GM23338 (cell line): ENCODE measurements at regions not wholly inside any gene's neighbourhood (a gene's known extent, or its start where the extent isn't known, plus 50 kb on each side); places are given as distances from the start of the nearest gene placed in this dataset.
"Not testable (repeated sequence)": the region's sequence is repeated elsewhere in the genome, so short reads cannot be mapped to it uniquely, and the experiment has no call there.

Experiments used
- ATAC-seq: fragments of 200-7000 bp; cut with Tn5 transposase; 3 replicates; pipeline ENCODE4 v1.9.1; 2020
- DNase-seq: peaks from one replicate; pipeline ENCODE4 v3.0.0-alpha.2; 2015; ENCODE audit warnings: low spot score
- H2AFZ ChIP-seq: fragments of 200-600 bp; sonication (generic); 2 replicates; pipeline ENCODE4 v1.8.0; 2016; ENCODE audit warnings: antibody characterized with exemption, mild to moderate bottlenecking, moderate library complexity
- H3F3A ChIP-seq: fragments of 200-600 bp; sonication (generic); replicated peaks from 2 replicates; pipeline ENCODE4 v1.8.0; 2017; ENCODE audit warnings: antibody characterized with exemption, mixed run types, low read depth
- H3K27ac ChIP-seq: fragments of 200-600 bp; sonication (generic); 2 replicates; pipeline ENCODE4 v1.6.1; 2016; ENCODE audit warnings: low read depth
- H3K27me3 ChIP-seq: fragments of 200-600 bp; sonication (generic); 2 replicates; pipeline ENCODE4 v1.8.0; 2016; ENCODE audit warnings: mild to moderate bottlenecking, mixed run types, moderate library complexity; ENCODE audit not compliant: insufficient read depth
- H3K36me3 ChIP-seq: fragments of 200-600 bp; sonication (generic); 2 replicates; pipeline ENCODE4 v1.8.0; 2016; ENCODE audit warnings: mild to moderate bottlenecking; ENCODE audit not compliant: insufficient read depth
- H3K4me1 ChIP-seq: fragments of 200-600 bp; sonication (generic); 2 replicates; pipeline ENCODE4 v1.8.0; 2016; ENCODE audit warnings: mild to moderate bottlenecking, moderate library complexity; ENCODE audit not compliant: insufficient read depth
- H3K4me2 ChIP-seq: fragments of 200-600 bp; sonication (generic); 2 replicates; pipeline ENCODE4 v1.7.1; 2017; ENCODE audit warnings: mixed run types
- H3K4me3 ChIP-seq: fragments of 200-600 bp; sonication (generic); 2 replicates; pipeline ENCODE4 v1.6.1; 2016; ENCODE audit warnings: mixed run types
- H3K79me2 ChIP-seq: fragments of 200-600 bp; sonication (generic); replicated peaks from 2 replicates; pipeline ENCODE4 v1.8.0; 2017; ENCODE audit warnings: mild to moderate bottlenecking; ENCODE audit not compliant: insufficient read depth
- H3K9me2 ChIP-seq: fragments of 200-600 bp; sonication (generic); 2 replicates; pipeline ENCODE4 v1.8.0; 2017; ENCODE audit not compliant: insufficient read depth
- H4K20me1 ChIP-seq: fragments of 200-600 bp; sonication (generic); replicated peaks from 2 replicates; pipeline ENCODE4 v1.8.0; 2017; ENCODE audit warnings: mild to moderate bottlenecking; ENCODE audit not compliant: insufficient read depth
- H3K27ac Mint-ChIP-seq: 2 replicates; pipeline ENCODE4 v1.8.0; 2020; ENCODE audit warnings: inconsistent platforms, mild to moderate bottlenecking, moderate library complexity, mixed read lengths
- H3K27me3 Mint-ChIP-seq: 3 replicates; pipeline ENCODE4 v1.8.0; 2022; ENCODE audit warnings: low read depth, mild to moderate bottlenecking, moderate library complexity, mixed read lengths, inconsistent platforms; ENCODE audit not compliant: insufficient read depth, poor library complexity
- H3K36me3 Mint-ChIP-seq: 3 replicates; pipeline ENCODE4 v1.8.0; 2021; ENCODE audit warnings: low read depth, mild to moderate bottlenecking, inconsistent platforms, moderate library complexity, mixed read lengths
- H3K4me1 Mint-ChIP-seq: 3 replicates; pipeline ENCODE4 v1.8.0; 2020; ENCODE audit warnings: mild to moderate bottlenecking, inconsistent platforms, mixed read lengths
- H3K4me3 Mint-ChIP-seq: 3 replicates; pipeline ENCODE4 v1.8.0; 2021; ENCODE audit warnings: moderate library complexity, mild to moderate bottlenecking, inconsistent platforms, mixed read lengths
- H3K9me3 Mint-ChIP-seq: 3 replicates; pipeline ENCODE4 v1.8.0; 2020; ENCODE audit warnings: moderate library complexity, mild to moderate bottlenecking, inconsistent platforms, mixed read lengths
- CREB1 ChIP-seq: fragments of 250-450 bp; sonication (Bioruptor Pico); IDR thresholded peaks from 2 replicates; pipeline ENCODE4 v1.5.0; 2020; ENCODE audit warnings: low read depth, mild to moderate bottlenecking, moderate library complexity
- CTCF ChIP-seq, 2 experiments: fragments of 200-600 bp in 1 of 2; sonication (generic) in 1 of 2; conservative IDR thresholded peaks; 2 replicates each; pipeline versions ENCODE4 v1.5.1 to v1.6.1; 2016 to 2017; ENCODE audit warnings: antibody characterized with exemption in 2 of 2, low read depth in 2 of 2, mild to moderate bottlenecking in 2 of 2, moderate library complexity in 1 of 2
- ETS1 ChIP-seq: IDR thresholded peaks from 2 replicates; pipeline ENCODE4 v1.6.1; 2016; ENCODE audit warnings: antibody characterized with exemption
- EZH2 ChIP-seq: fragments of 200-600 bp; sonication (generic); IDR thresholded peaks from one replicate; pipeline ENCODE4 v1.8.0; 2017; ENCODE audit warnings: antibody characterized with exemption, mild to moderate bottlenecking, low read depth; ENCODE audit not compliant: unreplicated experiment
- EZH2phosphoT487 ChIP-seq: fragments of 200-600 bp; sonication (generic); IDR thresholded peaks from one replicate; pipeline ENCODE4 v1.8.1; 2018; ENCODE audit warnings: antibody characterized with exemption; ENCODE audit not compliant: unreplicated experiment
- JUNB ChIP-seq: IDR thresholded peaks from one replicate; pipeline ENCODE4 v1.6.1; 2016; ENCODE audit warnings: antibody characterized with exemption; ENCODE audit not compliant: unreplicated experiment
- NANOG ChIP-seq: IDR thresholded peaks from 2 replicates; pipeline ENCODE4 v1.6.1; 2016; ENCODE audit warnings: antibody characterized with exemption, borderline replicate concordance
- ZNF114 ChIP-seq: fragments of 250-450 bp; sonication (Bioruptor Pico); IDR thresholded peaks from 2 replicates; pipeline ENCODE4 v1.5.0; 2020; ENCODE audit warnings: mild to moderate bottlenecking, moderate library complexity
- ZNF331 ChIP-seq: fragments of 250-450 bp; sonication (Bioruptor Pico); IDR thresholded peaks from 2 replicates; pipeline ENCODE4 v1.5.0; 2020; ENCODE audit warnings: low read depth, mild to moderate bottlenecking, moderate library complexity
- TF ChIP-seq, protein P1 (sequence below): IDR thresholded peaks from one replicate; pipeline ENCODE4 v1.6.1; 2018; ENCODE audit warnings: antibody characterized with exemption; ENCODE audit not compliant: unreplicated experiment

DNA sequence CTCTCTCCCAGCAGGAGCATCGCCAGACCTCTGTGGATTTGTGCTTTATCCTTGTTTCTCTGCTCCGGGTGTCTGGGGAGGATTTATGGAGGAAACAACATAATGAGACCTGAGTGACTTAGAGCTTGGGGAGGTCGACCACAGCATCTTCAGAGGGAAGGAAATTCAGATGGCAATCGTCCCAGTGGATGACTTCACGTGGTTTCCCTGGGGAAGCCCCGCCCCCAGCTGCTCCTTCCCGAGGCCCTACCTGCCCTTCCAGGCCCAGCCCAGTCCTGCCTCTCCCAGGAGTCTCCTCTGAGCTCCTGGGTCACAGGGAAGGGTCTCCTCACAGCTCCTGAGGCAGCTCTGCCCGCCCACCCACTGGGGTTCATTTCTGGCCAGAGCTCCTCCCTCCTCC lies 430.3 kb upstream of the SULF2 start:
- Histone ChIP-seq H3K27me3 (no peaks in the 10 kb centered on the region), H2AFZ (0 out of 2 replicates have a peak overlapping the region, but pooled peaks have one; percentile 52), H3K4me3 (no peak overlapping the region), H3K27ac (no peak overlapping the region), H3K9me2 (no peaks in the 10 kb centered on the region), H3K4me2 (no peak overlapping the region), H3K36me3 (no peaks in the 10 kb centered on the region), H3F3A (no peaks in the 10 kb centered on the region), H3K79me2 (no peaks in the 10 kb centered on the region), H4K20me1 (no peaks in the 10 kb centered on the region), H3K4me1 (no peaks in the 10 kb centered on the region)
- H3K4me1 Mint-ChIP-seq: no peaks in the 10 kb centered on the region; the same call in 2 of the 3 replicates
- TF ChIP-seq ETS1: no peak
- H3K9me3 Mint-ChIP-seq: no peaks in the 10 kb centered on the region
- no peak for DNase-seq
- no peak overlapping the region for H3K27ac Mint-ChIP-seq
- H3K27me3 Mint-ChIP-seq: peaks cover 10% of the 10 kb centered on the region
- no peak overlapping the region for H3K4me3 Mint-ChIP-seq
- no peaks in the 10 kb centered on the region; the same call in 2 of the 3 replicates for H3K36me3 Mint-ChIP-seq
- ATAC-seq: peak; percentile 53

DNA sequence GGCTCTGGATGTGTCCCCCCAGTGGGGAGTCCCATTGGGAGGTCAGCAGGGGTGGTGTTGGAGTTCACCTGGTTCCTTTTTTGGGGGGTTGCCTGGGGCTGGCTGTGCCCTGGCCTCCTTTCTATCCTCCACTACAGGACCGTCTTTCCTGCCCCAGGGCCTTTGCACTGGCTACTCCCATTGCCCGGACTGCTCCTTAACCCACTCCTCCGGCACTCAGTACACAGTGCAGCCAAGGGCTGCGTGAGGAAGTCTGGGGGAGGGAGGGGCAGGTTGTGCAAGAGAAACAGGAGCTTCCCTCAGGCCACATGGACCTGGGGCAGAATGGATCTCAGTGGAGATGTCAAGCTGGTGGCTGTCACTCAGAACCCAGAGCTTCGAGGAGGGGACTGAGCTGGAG lies 429.3 kb upstream of the SULF2 start:
- Histone ChIP-seq H2AFZ (no peak overlapping the region), H3K27me3 (no peaks in the 10 kb centered on the region), H3K4me3 (no peak overlapping the region), H3K79me2 (no peaks in the 10 kb centered on the region), H3K27ac (no peak overlapping the region), H3F3A (no peaks in the 10 kb centered on the region), H3K9me2 (no peaks in the 10 kb centered on the region), H3K4me2 (no peak overlapping the region), H3K4me1 (no peaks in the 10 kb centered on the region), H3K36me3 (no peaks in the 10 kb centered on the region), H4K20me1 (no peaks in the 10 kb centered on the region)
- Mint-ChIP-seq H3K4me1 (no peaks in the 10 kb centered on the region; the same call in 2 of the 3 replicates), H3K4me3 (no peak overlapping the region), H3K36me3 (no peaks in the 10 kb centered on the region; the same call in 2 of the 3 replicates), H3K27ac (no peak overlapping the region), H3K27me3 (peaks cover 10% of the 10 kb centered on the region), H3K9me3 (no peaks in the 10 kb centered on the region)
- DNase-seq (no peak), ATAC-seq (no peak)
- TF ChIP-seq ZNF331 (CRISPR knock-in tag) (no peak), CTCF (conservative IDR thresholded peaks at IDR 0.05; ENCODE audit: low read depth in 2 of 2) (no peak), JUNB (no peak), EZH2phosphoT487 (no peak), ZNF114 (no peak), EZH2 (no peak), ETS1 (no peak), CREB1 (no peak), NANOG (no peak)
- TF ChIP-seq, protein P1, sequence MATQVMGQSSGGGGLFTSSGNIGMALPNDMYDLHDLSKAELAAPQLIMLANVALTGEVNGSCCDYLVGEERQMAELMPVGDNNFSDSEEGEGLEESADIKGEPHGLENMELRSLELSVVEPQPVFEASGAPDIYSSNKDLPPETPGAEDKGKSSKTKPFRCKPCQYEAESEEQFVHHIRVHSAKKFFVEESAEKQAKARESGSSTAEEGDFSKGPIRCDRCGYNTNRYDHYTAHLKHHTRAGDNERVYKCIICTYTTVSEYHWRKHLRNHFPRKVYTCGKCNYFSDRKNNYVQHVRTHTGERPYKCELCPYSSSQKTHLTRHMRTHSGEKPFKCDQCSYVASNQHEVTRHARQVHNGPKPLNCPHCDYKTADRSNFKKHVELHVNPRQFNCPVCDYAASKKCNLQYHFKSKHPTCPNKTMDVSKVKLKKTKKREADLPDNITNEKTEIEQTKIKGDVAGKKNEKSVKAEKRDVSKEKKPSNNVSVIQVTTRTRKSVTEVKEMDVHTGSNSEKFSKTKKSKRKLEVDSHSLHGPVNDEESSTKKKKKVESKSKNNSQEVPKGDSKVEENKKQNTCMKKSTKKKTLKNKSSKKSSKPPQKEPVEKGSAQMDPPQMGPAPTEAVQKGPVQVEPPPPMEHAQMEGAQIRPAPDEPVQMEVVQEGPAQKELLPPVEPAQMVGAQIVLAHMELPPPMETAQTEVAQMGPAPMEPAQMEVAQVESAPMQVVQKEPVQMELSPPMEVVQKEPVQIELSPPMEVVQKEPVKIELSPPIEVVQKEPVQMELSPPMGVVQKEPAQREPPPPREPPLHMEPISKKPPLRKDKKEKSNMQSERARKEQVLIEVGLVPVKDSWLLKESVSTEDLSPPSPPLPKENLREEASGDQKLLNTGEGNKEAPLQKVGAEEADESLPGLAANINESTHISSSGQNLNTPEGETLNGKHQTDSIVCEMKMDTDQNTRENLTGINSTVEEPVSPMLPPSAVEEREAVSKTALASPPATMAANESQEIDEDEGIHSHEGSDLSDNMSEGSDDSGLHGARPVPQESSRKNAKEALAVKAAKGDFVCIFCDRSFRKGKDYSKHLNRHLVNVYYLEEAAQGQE: no peak

GRCh38 chr20:48213635-48214034 lies 428.4 kb upstream of the SULF2 start:
- not testable (repeated sequence) for H3K27ac Mint-ChIP-seq, H3K9me2 ChIP-seq, H3K4me3 Mint-ChIP-seq, H3K4me1 ChIP-seq, H3K79me2 ChIP-seq, H3K4me2 ChIP-seq, H4K20me1 ChIP-seq, H3K4me1 Mint-ChIP-seq, H3K27me3 Mint-ChIP-seq, H2AFZ ChIP-seq, ATAC-seq, H3K4me3 ChIP-seq, H3K9me3 Mint-ChIP-seq, H3K27ac ChIP-seq, H3K36me3 Mint-ChIP-seq, H3K36me3 ChIP-seq, H3F3A ChIP-seq, H3K27me3 ChIP-seq, DNase-seq
